ENCODE measurements at regions not wholly inside any gene's neighbourhood (a gene's known extent, or its start where the extent isn't known, plus 50 kb on each side); places are given as distances from the start of the nearest gene placed in this dataset.
"Not testable (repeated sequence)": the region's sequence is repeated elsewhere in the genome, so short reads cannot be mapped to it uniquely, and the experiment has no call there.

DNA sequence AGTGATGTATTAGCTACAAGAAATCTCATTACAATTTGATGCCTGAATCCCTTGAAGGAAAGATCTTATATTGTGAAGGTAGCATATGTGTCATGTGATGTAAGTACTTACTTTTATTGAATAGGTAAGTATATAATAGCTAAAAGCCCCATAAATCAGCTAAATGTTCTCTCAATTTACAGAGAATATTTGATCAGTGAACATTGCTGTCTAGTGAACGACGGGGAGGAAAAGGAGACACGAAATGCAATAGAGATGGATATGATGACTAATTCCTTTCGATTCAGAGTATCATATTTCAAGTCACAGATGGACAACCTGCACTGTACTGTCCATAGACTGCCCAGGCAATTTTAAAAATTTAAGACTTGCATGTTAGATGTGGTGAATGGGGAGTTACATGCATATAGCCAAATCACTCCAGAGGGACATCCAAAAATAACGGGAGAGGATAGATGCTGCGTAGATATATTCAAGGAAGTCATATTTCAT lies 462.1 kb upstream of the CDIN1 start:
- no peak for DNase-seq

DNA sequence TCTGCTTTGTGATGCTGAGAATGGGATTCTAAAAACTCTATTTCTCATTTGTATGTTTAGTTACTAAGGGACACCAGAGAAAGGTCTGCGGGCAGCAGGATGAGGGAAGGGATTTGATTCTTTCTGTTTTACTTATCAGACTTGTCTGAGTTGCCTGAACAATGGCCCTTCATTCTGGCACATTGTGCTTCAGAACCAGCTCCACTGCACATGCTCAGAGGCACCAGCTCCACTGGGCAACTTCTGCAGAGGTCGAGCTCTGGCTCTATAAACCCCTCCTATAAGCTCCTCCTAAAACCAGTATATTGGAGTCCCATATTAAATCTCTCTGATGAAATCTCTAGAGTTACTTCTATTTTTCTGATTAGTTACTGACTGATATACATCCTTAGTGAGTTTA lies 453.2 kb upstream of the CDIN1 start:
- DNase-seq: no peak

DNA sequence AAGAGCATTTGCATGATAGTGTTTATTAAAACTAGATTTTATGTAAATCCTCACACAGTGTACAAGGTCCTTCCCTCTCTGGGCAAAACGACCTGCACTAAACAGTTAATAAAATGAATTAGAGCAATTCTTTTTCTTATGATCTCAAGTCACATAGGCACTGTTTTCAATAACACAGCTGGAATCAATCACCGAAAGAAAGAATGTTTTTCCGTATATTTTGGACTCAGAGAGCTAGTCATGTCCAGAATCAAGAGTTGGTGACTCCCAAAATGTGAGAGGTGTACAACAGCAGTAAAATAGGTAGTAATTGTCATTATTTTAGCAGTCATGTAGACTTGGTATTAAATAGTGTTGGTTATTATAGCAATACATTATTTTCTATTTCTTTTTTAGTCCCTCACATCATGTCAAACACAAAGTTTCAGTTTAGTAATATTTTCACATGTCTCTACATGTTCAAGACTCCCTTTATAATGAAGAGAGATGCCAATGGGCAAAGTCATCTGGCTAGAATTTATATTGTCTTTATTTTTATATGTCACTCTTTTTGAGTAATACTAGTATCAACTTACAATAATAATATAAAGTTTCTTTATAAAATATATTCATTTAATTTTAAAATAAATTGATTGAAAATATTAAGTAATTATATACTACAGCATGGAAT lies 448.6 kb upstream of the CDIN1 start:
- no peak for DNase-seq

DNA sequence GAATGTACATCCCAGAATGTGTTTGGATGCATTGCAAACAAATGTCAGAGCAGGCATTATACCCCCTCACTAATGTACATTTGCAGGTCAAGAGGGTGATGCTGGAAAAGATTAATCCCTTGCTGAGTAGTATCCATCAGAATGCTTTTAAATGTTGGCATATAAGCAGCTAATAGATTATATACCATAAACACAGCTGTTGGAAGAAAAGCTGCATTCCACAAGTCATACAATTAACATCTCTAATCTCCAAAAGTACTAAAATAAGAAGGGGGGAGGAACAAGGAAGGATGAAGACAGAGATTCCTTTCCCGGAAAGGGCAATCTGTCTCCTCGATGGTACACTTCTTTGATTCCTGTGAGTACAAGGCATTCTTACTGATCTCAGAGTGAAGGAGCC lies 445.7 kb upstream of the CDIN1 start:
- no peak for DNase-seq

DNA sequence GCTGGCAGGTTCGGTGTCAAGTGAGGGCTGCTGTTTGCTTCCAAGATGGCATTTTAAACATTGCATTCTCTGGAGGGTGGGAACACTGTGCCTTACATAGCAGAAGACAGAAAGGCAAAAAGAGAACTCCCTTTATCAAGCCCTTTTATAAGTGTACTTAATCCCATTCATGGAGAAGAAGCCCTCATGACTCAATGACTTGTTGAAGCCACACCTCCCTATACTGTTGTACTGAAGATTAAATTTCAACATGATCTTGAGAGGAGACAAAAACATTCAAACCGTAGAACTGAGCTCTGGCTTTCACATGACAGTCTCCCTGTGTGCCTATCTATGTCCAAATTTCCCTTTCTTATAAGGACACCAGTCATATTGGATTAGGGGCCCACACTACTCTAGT lies 443.4 kb upstream of the CDIN1 start:
- DNase-seq: no peak

DNA sequence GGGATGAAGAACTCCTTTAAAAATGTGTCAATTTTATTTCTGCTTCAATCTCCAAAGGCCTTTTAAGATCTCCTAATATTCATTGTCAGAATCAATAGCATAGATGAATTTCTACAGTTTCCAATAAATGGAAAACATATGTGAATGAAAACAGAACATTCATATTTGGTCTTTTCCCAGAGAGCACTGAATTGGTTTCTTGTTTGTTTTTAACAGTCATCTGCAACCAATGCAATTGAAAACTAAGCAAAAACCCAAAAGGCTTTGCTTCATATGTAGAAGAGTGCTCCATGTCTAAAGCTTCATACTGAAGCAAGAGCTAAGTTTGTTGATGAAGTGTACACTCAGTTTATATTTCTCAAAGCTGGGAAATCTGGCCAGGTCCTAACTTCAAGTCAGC lies 426.5 kb upstream of the CDIN1 start:
- DNase-seq: no peak

DNA sequence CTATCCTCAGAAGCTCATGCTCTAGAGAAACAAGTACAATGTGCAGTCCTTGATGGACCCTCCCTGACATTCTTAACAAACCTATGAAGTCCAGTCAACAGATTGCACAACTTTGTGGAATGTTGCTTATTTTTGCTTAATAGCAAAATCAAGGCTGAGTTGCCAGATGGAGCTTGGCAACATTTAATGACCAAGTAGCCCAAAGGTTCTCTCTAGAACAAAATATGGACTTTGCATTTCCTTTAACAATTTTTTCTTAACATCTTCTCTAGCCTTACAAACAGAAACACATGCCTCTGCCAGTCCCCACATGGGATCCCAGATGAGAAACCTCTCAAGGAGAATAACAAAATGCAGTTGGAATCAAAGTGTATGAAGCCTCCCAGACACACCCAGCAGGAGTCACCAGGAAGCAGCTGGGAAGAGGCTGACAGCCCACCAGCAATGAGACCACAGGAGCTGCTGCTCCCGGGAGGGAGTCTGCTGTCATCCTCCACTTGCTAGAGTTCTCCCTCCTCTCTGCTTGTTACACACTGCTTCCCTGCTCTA lies 422.5 kb upstream of the CDIN1 start:
- DNase-seq: no peak

DNA sequence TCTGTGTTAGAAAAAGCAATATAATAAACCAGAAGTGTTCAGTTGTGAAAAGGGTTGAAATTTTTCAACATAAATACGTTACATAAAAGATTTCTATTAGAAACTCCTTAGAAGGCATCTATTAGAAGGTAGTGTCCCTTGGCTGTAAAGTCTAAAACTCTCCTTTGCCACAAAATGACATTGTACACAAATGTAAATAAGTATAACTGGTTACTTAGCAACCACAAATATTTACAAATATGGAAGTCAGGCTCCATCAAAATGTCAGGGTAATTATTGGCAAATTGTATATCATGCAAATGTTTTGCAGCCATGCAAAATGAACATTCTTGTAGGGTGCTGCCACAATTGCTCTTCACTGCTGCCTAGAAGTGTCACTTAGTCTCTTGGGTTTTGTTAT lies 419.1 kb upstream of the CDIN1 start:
- no peak for DNase-seq

DNA sequence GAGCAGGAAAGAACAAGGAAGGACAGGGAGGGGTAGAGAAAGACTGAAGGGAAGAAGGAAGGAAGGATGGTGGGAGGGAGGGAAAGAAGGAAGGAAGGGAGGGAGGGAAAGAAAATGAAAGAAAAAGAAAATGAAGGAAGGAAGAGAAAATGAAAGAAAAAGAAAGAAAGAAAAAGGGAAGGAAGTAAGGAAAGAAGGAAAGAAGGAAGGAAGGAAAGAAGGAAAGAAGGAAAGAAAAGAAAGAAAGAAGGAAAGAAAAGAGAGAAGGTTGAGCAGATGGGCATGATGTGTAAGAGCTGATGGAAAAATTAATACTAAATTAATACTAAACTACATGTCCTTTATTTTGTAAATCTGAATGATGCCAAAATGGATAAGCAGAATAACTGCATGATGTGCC lies 418.3 kb upstream of the CDIN1 start:
- DNase-seq: no peak

DNA sequence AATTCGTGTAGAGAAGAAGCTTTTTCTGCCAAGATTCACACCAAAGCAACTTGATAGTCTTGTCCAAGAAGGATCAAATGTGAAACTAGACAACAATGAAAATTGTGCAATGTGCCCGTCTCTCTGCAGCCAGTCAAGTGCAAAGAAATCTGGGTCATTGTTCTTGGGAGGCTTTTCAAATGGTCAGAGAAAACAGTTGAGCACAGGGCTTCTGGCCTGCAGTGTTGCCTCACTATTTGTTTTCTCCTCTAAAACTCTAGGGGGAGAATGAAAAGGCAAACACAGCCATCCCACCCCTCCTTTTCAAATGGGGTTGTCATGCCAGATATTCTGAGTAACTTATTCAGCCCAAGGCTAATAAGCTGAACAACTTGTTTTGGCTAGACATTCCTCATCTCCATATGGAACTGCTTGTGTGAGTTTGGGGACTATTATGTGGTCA lies 417.6 kb upstream of the CDIN1 start:
- no peak for DNase-seq

DNA sequence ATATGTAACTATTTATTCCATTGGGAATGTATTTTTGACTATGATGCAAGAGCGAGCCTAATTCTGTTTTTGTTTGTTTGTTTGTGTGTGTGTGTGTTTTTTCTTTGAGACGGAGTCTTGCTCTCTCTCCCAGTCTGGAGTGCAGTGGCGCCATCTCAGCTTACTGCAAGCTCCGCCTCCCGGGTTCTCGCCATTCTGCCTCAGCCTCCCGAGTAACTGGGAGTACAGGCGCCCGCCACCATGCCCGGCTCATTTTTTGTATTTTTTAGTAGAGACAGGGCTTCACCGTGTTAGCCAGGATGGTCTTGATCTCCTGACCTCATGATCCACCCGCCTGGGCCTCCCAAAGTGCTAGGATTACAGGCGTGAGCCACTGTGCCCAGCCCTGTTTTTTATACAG lies 415.4 kb upstream of the CDIN1 start:
- DNase-seq: not testable (repeated sequence)

DNA sequence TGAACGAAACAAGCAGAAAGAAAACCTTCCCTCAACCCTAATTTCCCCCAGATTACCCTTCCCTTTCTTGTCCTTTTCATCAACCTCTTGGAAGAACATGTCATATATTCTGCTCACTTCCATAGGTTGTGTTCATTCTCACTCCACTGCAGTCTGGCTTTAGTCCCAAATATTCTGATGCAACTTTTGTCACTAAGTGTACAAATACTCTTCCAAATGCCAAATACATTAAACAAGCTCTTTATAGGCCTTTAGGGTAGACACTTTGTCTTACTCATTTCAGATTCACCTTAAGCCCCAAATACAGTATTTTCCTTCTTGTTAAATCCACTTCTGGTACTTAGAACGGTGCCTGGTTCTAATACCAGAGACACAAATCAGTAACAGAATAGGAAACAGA lies 406.5 kb upstream of the CDIN1 start:
- no peak for DNase-seq

DNA sequence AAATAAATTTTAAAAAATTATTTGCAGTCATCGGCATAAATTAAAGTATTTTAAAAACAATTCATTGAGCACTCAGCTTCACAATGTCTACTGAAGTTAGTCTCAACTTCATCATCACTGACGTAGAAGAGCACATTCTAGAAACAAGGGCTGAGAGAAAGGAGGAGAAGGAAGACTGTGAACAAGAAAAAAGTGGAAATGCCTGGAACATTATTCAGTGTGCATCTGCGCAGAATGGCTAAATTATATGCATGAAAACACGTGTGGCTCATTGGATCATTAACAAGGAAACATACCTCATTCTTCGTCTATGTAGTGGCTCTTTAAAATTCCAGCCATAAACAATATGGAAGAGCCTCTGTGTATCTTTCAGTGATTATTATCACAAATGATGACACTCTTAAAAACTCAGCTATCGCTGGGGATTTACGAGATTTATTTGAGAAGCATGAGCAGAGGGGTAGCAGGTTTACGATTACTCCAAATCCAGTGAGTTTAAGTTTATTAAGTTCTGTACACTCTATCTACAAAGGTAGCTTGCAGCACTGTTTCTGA lies 404.2 kb upstream of the CDIN1 start:
- no peak for DNase-seq

DNA sequence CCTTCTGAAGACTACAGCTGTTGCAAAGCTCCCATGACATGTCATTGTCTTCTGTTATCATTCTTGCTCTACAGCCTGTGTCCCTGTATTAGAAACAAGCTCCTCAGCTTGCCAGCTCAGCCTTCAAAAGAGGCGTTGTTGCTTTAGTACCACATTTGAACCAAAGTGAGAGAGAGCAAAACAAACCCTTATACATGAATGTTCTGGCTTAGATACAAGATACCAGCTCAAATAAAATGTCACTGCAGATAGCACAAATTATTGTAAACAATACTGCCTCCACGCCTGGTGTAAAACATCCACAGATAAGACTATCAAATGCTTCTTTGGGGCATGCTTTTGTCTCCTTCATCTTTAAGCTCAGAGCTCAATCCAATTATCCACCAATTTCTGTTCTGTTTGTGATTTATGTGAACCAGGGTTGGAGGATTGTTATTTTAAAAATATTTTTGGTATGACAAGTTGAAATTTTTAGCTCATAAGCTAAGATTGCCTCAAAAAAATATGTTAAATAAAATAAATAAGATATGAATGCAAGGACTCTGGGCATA lies 403.6 kb upstream of the CDIN1 start:
- DNase-seq: no peak

DNA sequence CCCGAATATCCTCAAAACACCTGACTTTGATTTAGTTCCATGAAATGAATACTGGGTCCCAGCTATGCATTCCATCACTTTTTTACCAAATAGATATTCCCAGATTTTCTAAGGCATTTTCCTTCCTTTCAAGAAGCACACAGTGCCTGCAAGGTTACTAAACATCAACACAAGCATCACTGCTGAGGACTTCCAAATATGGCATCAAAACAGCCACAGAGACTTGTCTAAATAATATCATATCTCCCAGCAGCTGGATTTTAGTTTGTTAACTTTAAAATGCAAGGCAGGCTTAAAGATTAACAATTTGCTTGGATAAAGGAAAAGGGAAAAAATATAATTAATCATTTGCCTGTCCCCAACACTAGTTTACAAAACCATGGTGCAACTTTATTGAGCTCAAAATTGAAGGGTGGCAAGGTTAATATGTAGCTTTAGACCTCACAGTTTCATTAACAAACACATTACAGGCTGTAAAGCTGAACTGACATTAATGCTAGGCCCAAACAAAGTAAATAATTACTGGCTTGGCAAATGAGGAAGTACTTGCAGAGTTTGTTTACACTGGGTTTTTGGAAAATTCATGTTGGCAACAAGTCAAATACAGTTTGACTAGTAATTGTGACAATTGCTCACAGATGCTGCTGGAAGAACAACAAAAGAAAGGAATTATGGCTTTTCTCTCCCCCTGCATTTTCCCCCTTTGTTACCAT lies 401.7 kb upstream of the CDIN1 start:
- no peak for DNase-seq

DNA sequence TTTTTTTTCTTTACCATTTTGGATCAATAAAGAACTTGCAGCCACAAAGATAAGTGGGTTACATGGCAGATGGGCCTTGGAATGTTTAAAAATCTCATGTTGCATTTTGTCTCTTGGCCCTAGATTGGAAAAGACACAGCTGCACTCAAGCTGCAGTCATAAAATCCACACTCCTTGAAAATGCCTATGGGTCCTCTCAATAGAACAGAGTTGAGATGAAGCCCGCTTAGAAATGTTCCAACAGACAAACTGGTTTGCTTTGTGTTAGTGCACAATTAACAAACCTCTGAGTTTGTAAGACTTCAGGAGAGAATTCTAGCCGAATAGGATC lies 401.2 kb upstream of the CDIN1 start:
- DNase-seq: no peak

DNA sequence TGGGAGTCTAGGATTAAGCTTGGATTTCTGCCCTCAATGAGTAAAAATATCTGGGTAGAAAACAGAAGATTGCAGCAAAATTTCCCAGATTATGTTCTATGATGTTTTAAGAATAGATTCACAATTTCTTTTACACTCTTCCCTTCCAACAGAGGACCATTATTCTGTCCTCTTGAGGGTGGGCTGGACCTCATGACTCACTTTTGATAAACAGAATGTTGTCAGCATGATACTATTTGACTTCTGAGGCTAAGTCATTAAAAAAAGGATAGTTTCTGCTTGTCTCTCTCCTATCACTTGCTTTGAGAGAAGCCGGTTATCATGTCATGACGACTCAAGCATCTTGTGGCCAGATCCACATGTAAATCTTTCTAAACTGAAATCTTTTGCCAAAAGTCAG lies 396.2 kb upstream of the CDIN1 start:
- no peak for DNase-seq

DNA sequence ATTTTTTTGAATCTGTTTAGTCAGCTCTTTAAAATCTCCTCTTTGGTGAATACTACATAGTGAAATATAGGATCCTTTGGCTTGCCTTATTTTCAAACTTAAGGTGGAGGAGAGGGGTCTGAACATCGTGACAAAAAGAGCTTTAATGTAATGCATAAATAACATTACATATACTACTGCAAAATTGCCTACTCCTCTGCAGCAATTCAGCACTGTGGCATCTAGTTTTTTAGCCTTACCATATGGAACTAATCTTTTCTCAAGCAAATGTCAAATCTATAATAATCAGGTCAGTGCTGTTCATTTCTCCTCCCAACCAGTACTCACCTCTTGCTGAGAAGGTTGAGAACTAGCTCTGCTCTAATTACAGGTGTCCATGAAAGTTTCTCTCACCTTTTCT lies 394.0 kb upstream of the CDIN1 start:
- DNase-seq: no peak

DNA sequence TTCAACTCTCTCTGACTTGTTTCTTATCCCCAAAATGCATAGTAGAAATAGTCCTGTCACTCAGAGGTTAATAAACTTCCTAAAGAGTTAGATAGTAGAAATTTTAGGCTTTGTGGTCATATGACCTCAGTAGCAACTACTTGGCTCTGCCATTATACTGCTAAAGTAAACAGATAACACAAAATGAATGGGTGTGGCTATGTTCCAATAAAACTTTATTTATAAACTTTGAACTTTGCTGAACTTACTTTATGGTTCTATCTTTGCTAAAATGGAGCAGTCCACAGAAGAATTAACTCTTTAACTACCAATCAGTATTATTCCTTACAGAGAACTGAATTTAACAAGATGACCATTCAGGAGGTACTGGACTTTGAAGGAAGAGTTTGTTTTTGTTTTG lies 393.6 kb upstream of the CDIN1 start:
- no peak for DNase-seq

DNA sequence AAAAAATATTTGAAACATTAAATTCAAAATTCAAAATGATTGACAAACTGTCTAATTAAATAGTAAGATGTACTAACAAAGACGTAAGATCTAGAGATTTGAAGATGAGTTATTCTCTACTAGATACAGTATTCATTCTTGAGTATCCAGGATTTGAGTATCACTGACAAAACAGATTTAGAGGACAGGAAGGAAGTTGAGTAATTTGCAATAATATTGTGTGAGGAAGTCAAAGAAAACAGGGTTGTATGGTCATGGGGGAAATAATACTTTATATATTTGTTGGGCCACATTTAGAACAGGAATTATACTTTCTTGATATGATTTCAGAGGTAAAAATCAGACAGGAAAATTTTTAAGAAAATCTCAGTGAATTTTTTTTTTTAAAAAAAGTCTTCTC lies 393.1 kb upstream of the CDIN1 start:
- DNase-seq: no peak

DNA sequence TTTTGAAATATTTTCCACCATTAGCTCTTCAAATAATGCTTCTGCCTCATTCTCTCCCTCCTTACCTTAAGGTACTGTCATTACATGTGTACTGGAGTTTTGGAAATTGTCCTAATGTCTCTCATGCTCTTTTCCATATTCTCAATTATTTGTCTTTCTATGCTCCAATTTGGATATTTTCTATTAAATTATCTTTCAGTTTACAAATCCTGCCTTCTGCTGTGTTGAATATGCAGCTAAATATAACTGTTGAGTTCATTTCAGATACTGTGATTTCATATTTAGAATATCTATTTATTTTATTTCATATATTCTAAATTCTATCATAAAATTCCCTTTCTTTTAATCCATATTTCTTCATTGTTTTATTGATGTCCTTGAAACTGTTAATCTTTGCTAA lies 388.0 kb upstream of the CDIN1 start:
- no peak for DNase-seq

DNA sequence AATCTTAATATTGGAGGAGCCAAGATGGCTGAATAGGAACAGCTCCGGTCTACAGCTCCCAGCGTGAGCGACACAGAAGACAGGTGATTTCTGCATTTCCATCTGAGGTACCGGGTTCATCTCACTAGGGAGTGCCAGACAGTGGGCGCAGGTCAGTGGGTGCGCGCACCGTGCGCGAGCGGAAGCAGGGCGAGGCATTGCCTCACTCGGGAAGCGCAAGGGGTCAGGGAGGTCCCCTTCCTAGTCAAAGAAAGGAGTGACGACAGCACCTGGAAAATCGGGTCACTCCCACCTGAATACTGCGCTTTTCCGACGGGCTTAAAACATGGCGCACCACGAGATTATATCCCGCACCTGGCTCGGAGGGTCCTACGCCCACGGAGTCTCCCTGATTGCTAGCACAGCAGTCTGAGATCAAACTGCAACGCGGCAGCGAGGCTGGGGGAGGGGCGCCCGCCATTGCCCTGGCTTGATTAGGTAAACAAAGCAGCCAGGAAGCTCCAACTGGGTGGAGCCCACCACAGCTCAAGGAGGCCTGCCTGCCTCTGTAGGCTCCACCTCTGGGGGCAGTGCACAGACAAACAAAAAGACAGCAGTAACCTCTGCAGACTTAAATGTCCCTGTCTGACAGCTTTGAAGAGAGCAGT lies 383.9 kb upstream of the CDIN1 start:
- not testable (repeated sequence) for DNase-seq

DNA sequence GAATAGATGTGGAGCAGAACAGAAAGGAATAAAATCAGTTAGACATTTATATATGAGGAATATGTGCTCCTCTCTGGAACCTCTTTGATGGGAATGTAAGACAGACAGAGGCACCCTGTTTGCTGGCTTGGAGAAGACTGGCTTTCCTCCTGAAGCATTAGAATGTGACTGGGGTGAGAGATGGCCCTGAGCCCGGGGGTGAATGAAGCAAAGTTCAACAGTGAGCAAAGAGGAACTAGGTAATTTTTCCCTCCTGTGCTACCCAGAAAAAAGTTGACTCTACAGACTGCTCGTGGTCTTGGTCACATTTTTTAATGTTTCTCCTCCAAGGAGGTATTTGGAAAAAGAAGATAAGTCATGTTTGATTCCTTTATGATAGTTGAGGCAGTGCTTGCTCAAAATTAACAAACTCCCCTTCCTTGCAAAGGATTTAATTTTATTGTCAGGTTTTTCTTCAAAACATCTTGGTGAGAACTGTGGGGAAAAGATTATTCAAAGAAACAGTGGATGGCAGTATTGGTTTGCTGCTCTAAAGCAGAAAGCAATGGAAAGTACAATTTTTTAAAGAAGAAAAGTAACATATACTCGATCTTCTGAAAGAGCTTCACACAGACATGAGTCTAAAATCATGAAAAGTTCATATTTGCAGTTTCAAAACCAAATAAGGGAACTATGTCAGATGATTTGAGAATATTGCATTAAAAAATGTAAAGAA lies 370.4 kb upstream of the CDIN1 start:
- DNase-seq: no peak
